ENCODE measurements at regions not wholly inside any gene's neighbourhood (a gene's known extent, or its start where the extent isn't known, plus 50 kb on each side); places are given as distances from the start of the nearest gene placed in this dataset.
"Not testable (repeated sequence)": the region's sequence is repeated elsewhere in the genome, so short reads cannot be mapped to it uniquely, and the experiment has no call there.

- no peak for DNase-seq
Measured at GRCh38 chr6:9131201-9131600, 695.9 kb upstream of the SLC35B3 start.

- DNase-seq, result no peak
Measured at GRCh38 chr6:9128970-9129369, 693.6 kb upstream of the SLC35B3 start.

GRCh38 chr6:9126878-9127560 lies 691.7 kb upstream of the SLC35B3 start:
- no peak for DNase-seq

GRCh38 chr6:9126034-9126433 lies 690.7 kb upstream of the SLC35B3 start:
- DNase-seq, result not testable (repeated sequence)

- no peak for DNase-seq
Measured at GRCh38 chr6:9121549-9121948, 686.2 kb upstream of the SLC35B3 start.

- DNase-seq, result no peak
Measured at GRCh38 chr6:9116026-9116425, 680.7 kb upstream of the SLC35B3 start.

- DNase-seq, result no peak
Measured at GRCh38 chr6:9112544-9112943, 677.2 kb upstream of the SLC35B3 start.

GRCh38 chr6:9103876-9104521 lies 668.7 kb upstream of the SLC35B3 start:
- no peak for DNase-seq

- DNase-seq, result no peak
Measured at GRCh38 chr6:9101920-9102319, 666.6 kb upstream of the SLC35B3 start.

GRCh38 chr6:9100869-9101580 lies 665.7 kb upstream of the SLC35B3 start:
- no peak for DNase-seq

- no peak for DNase-seq
Measured at GRCh38 chr6:9095729-9096128, 660.4 kb upstream of the SLC35B3 start.

GRCh38 chr6:9095137-9095536 lies 659.8 kb upstream of the SLC35B3 start:
- DNase-seq, result no peak

GRCh38 chr6:9089724-9090123 lies 654.4 kb upstream of the SLC35B3 start:
- no peak for DNase-seq

- peak; percentile 1 for DNase-seq
Measured at GRCh38 chr6:9087470-9087869, 652.1 kb upstream of the SLC35B3 start.

- no peak for DNase-seq
Measured at GRCh38 chr6:9086331-9086730, 651.0 kb upstream of the SLC35B3 start.

GRCh38 chr6:9085709-9086070 lies 650.3 kb upstream of the SLC35B3 start:
- DNase-seq, result no peak

- DNase-seq, result no peak
Measured at GRCh38 chr6:9085054-9085708, 649.8 kb upstream of the SLC35B3 start.

- no peak for DNase-seq
Measured at GRCh38 chr6:9083108-9083507, 647.8 kb upstream of the SLC35B3 start.

- DNase-seq, result no peak
Measured at GRCh38 chr6:9066726-9067125, 631.4 kb upstream of the SLC35B3 start.

GRCh38 chr6:9064156-9064555 lies 628.8 kb upstream of the SLC35B3 start:
- peak; percentile 35 for DNase-seq

GRCh38 chr6:9062596-9062995 lies 627.3 kb upstream of the SLC35B3 start:
- DNase-seq, result peak; percentile 59

GRCh38 chr6:9057937-9058336 lies 622.6 kb upstream of the SLC35B3 start:
- no peak for DNase-seq

- no peak for DNase-seq
Measured at GRCh38 chr6:9056556-9056955, 621.2 kb upstream of the SLC35B3 start.

- DNase-seq, result no peak
Measured at GRCh38 chr6:9044426-9044825, 609.1 kb upstream of the SLC35B3 start.

Data from DMS79 treated with DMSO at 0.1 percent for 48 hours (cell line).